NCI-H526 (cell line): ENCODE measurements at regions not wholly inside any gene's neighbourhood (a gene's known extent, or its start where the extent isn't known, plus 50 kb on each side); places are given as distances from the start of the nearest gene placed in this dataset.
"Not testable (repeated sequence)": the region's sequence is repeated elsewhere in the genome, so short reads cannot be mapped to it uniquely, and the experiment has no call there.

Experiments
- DNase-seq, 2 experiments: peaks; one replicate each; lab custom pipeline; 2025; lab: John Stamatoyannopoulos, UW

- no peak for DNase-seq
Observed at GRCh38 chr3:159232966-159233365, 431.1 kb downstream of the MFSD1 start.

GRCh38 chr3:159233734-159234133 lies 431.9 kb downstream of the MFSD1 start:
- no peak for DNase-seq

GRCh38 chr3:159234306-159234705 lies 432.5 kb downstream of the MFSD1 start:
- no peak for DNase-seq

GRCh38 chr3:159236321-159236720 lies 434.5 kb downstream of the MFSD1 start:
- DNase-seq, result no peak

- DNase-seq, result no peak
Observed at GRCh38 chr3:159237226-159237625, 435.4 kb downstream of the MFSD1 start.

- no peak for DNase-seq
Observed at GRCh38 chr3:159238646-159239045, 436.8 kb downstream of the MFSD1 start.

GRCh38 chr3:159239059-159239458 lies 437.2 kb downstream of the MFSD1 start:
- DNase-seq, result no peak

- DNase-seq, result no peak
Observed at GRCh38 chr3:159244933-159245332, 443.1 kb downstream of the MFSD1 start.

GRCh38 chr3:159245871-159246270 lies 444.0 kb downstream of the MFSD1 start:
- no peak for DNase-seq

GRCh38 chr3:159246385-159246784 lies 444.5 kb downstream of the MFSD1 start:
- DNase-seq, result no peak

- DNase-seq, result no peak
Observed at GRCh38 chr3:159249472-159250174, 447.8 kb downstream of the MFSD1 start.

- no peak for DNase-seq
Observed at GRCh38 chr3:159250961-159251360, 449.1 kb downstream of the MFSD1 start.

GRCh38 chr3:159252274-159252673 lies 450.4 kb downstream of the MFSD1 start:
- DNase-seq, result no peak

GRCh38 chr3:159252772-159253384 lies 451.0 kb downstream of the MFSD1 start:
- DNase-seq, result peak in 1 of 2 experiments; percentile 63

- no peak for DNase-seq
Observed at GRCh38 chr3:159253860-159254259, 452.0 kb downstream of the MFSD1 start.

GRCh38 chr3:159257954-159258353 lies 456.1 kb downstream of the MFSD1 start:
- no peak for DNase-seq

GRCh38 chr3:159258934-159259333 lies 457.1 kb downstream of the MFSD1 start:
- no peak for DNase-seq

GRCh38 chr3:159260049-159260662 lies 458.3 kb downstream of the MFSD1 start:
- DNase-seq, result peak in 1 of 2 experiments; percentile 70

GRCh38 chr3:159261333-159261732 lies 459.5 kb downstream of the MFSD1 start:
- not testable (repeated sequence) for DNase-seq

- DNase-seq, result peak in 1 of 2 experiments; percentile 54
Observed at GRCh38 chr3:159263750-159264553, 462.1 kb downstream of the MFSD1 start.

GRCh38 chr3:159265705-159266104 lies 463.9 kb downstream of the MFSD1 start:
- no peak for DNase-seq

GRCh38 chr3:159266779-159267178 lies 464.9 kb downstream of the MFSD1 start:
- DNase-seq, result peak; percentile 50 to 86
